ENCODE measurements at regions not wholly inside any gene's neighbourhood (a gene's known extent, or its start where the extent isn't known, plus 50 kb on each side); places are given as distances from the start of the nearest gene placed in this dataset.

DNA sequence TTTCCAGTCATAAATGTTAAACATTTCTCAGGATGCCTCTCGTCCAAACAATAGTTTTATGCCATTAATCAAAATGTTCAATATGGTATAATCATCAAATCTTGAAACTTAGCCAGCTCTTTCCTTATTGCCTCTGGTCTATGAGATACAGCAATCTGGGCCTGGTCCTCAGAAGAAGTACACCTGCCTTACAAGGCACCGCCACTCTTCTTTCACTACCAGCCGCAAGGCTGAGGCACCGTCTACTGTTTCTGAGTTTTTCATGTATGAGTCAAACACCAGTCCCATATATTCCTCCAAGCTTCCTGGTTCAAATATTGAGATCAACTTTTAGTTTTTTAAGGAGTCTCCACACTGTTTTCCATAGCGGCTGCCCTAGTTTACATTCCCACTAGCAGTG, 600.6 kb upstream of the FAT3 start:
- Histone ChIP-seq H3K4me1 (ENCODE audit: control insufficient read depth, insufficient read depth, low read length, unreplicated experiment) (no peaks in the 10 kb centered on the region), H3K27me3 (ENCODE audit: insufficient read depth, low read length) (no peaks in the 10 kb centered on the region), H3K79me2 (ENCODE audit: control insufficient read depth, insufficient read depth, low read length, unreplicated experiment) (no peaks in the 10 kb centered on the region), H3K27ac (ENCODE audit: low read depth, low read length) (no peak overlapping the region), H2AFZ (ENCODE audit: low read length, unreplicated experiment) (no peak overlapping the region), H3K36me3 (ENCODE audit: insufficient read depth, low read length) (no peaks in the 10 kb centered on the region), H3K4me3 (ENCODE audit: low read depth, low read length) (no peak overlapping the region)

DNA sequence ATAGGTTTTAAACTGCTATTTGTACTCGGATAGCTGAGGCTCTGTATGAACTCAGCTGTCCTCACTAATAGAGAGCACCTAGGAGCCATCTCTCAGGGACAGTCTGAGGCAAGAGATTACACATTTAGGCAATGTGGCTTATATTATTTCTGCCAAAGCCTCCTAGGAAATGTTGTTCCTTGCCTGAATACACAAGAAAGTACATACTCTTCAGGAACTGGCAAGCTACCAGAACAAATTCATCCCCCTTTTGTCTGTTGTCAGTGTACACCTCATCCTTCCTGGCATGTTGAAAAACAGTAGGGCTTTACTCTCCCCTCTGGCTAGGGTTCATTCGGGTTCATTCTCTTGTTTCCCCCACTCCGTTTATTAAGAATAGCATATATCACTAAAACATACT, 615.9 kb upstream of the FAT3 start:
- H3K36me3 ChIP-seq (ENCODE audit: insufficient read depth, low read length) = no peaks in the 10 kb centered on the region
- no peaks in the 10 kb centered on the region for H3K79me2 ChIP-seq (ENCODE audit: control insufficient read depth, insufficient read depth, low read length, unreplicated experiment)
- H3K27me3 ChIP-seq (ENCODE audit: insufficient read depth, low read length) = no peaks in the 10 kb centered on the region
- H3K4me3 ChIP-seq (ENCODE audit: low read depth, low read length) = no peak overlapping the region
- no peaks in the 10 kb centered on the region for H3K4me1 ChIP-seq (ENCODE audit: control insufficient read depth, insufficient read depth, low read length, unreplicated experiment)
- H2AFZ ChIP-seq (ENCODE audit: low read length, unreplicated experiment) = no peak overlapping the region
- H3K27ac ChIP-seq (ENCODE audit: low read depth, low read length) = no peak overlapping the region

- Histone ChIP-seq H3K27me3 (ENCODE audit: insufficient read depth, low read length) (no peaks in the 10 kb centered on the region), H3K36me3 (ENCODE audit: insufficient read depth, low read length) (no peaks in the 10 kb centered on the region), H3K4me3 (ENCODE audit: low read depth, low read length) (no peak overlapping the region), H2AFZ (ENCODE audit: low read length, unreplicated experiment) (no peak overlapping the region), H3K79me2 (ENCODE audit: control insufficient read depth, insufficient read depth, low read length, unreplicated experiment) (no peaks in the 10 kb centered on the region), H3K27ac (ENCODE audit: low read depth, low read length) (no peak overlapping the region), H3K4me1 (ENCODE audit: control insufficient read depth, insufficient read depth, low read length, unreplicated experiment) (no peaks in the 10 kb centered on the region)
These were observed 628.5 kb upstream of the FAT3 start for GRCh38 chr11:91596111-91596510.

DNA sequence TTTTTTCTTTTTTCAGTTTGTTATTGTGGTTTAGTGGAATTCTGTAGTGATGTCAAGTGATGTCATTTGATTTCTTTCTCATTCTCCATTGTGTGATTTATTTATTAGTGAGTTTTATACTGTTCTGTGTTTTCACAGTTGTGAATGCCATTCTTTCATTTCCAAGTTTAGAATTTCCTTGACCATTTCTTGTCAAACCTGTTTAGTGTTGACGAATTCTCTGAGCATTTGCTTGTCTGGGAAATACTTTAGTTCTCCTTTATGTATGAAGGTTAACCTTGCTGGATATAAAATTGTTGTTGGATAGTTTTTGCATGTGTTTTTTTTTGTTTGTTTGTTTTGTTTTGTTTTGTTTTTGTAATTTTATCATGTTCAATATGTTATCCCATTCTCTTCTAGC, 633.6 kb upstream of the FAT3 start:
- H2AFZ ChIP-seq (ENCODE audit: low read length, unreplicated experiment) = no peak overlapping the region
- H3K27me3 ChIP-seq (ENCODE audit: insufficient read depth, low read length) = no peaks in the 10 kb centered on the region
- H3K27ac ChIP-seq (ENCODE audit: low read depth, low read length) = no peak overlapping the region
- H3K4me3 ChIP-seq (ENCODE audit: low read depth, low read length) = no peak overlapping the region
- no peaks in the 10 kb centered on the region for H3K4me1 ChIP-seq (ENCODE audit: control insufficient read depth, insufficient read depth, low read length, unreplicated experiment)
- H3K36me3 ChIP-seq (ENCODE audit: insufficient read depth, low read length) = no peaks in the 10 kb centered on the region
- no peaks in the 10 kb centered on the region for H3K79me2 ChIP-seq (ENCODE audit: control insufficient read depth, insufficient read depth, low read length, unreplicated experiment)

GRCh38 chr11:91587131-91587530, 637.5 kb upstream of the FAT3 start:
- no peaks in the 10 kb centered on the region for H3K27me3 ChIP-seq (ENCODE audit: insufficient read depth, low read length)
- H3K79me2 ChIP-seq (ENCODE audit: control insufficient read depth, insufficient read depth, low read length, unreplicated experiment) = no peaks in the 10 kb centered on the region
- no peaks in the 10 kb centered on the region for H3K36me3 ChIP-seq (ENCODE audit: insufficient read depth, low read length)
- H3K4me1 ChIP-seq (ENCODE audit: control insufficient read depth, insufficient read depth, low read length, unreplicated experiment) = no peaks in the 10 kb centered on the region
- H3K4me3 ChIP-seq (ENCODE audit: low read depth, low read length) = no peak overlapping the region
- no peak overlapping the region for H2AFZ ChIP-seq (ENCODE audit: low read length, unreplicated experiment)
- no peak overlapping the region for H3K27ac ChIP-seq (ENCODE audit: low read depth, low read length)

GRCh38 chr11:91585035-91585801, 639.4 kb upstream of the FAT3 start:
- Histone ChIP-seq H2AFZ (ENCODE audit: low read length, unreplicated experiment) (no peak overlapping the region), H3K27ac (ENCODE audit: low read depth, low read length) (no peak overlapping the region), H3K4me3 (ENCODE audit: low read depth, low read length) (no peak overlapping the region), H3K4me1 (ENCODE audit: control insufficient read depth, insufficient read depth, low read length, unreplicated experiment) (no peaks in the 10 kb centered on the region), H3K36me3 (ENCODE audit: insufficient read depth, low read length) (no peaks in the 10 kb centered on the region), H3K27me3 (ENCODE audit: insufficient read depth, low read length) (no peaks in the 10 kb centered on the region), H3K79me2 (ENCODE audit: control insufficient read depth, insufficient read depth, low read length, unreplicated experiment) (no peaks in the 10 kb centered on the region)

GRCh38 chr11:91563176-91563575, 661.4 kb upstream of the FAT3 start:
- no peaks in the 10 kb centered on the region for H3K36me3 ChIP-seq (ENCODE audit: insufficient read depth, low read length)
- no peak overlapping the region for H2AFZ ChIP-seq (ENCODE audit: low read length, unreplicated experiment)
- H3K79me2 ChIP-seq (ENCODE audit: control insufficient read depth, insufficient read depth, low read length, unreplicated experiment) = no peaks in the 10 kb centered on the region
- H3K27ac ChIP-seq (ENCODE audit: low read depth, low read length) = no peak overlapping the region
- H3K4me1 ChIP-seq (ENCODE audit: control insufficient read depth, insufficient read depth, low read length, unreplicated experiment) = no peaks in the 10 kb centered on the region
- no peak overlapping the region for H3K4me3 ChIP-seq (ENCODE audit: low read depth, low read length)
- no peaks in the 10 kb centered on the region for H3K27me3 ChIP-seq (ENCODE audit: insufficient read depth, low read length)

- Histone ChIP-seq H2AFZ (ENCODE audit: low read length, unreplicated experiment) (no peak overlapping the region), H3K27me3 (ENCODE audit: insufficient read depth, low read length) (no peaks in the 10 kb centered on the region), H3K79me2 (ENCODE audit: control insufficient read depth, insufficient read depth, low read length, unreplicated experiment) (no peaks in the 10 kb centered on the region), H3K4me1 (ENCODE audit: control insufficient read depth, insufficient read depth, low read length, unreplicated experiment) (no peaks in the 10 kb centered on the region), H3K27ac (ENCODE audit: low read depth, low read length) (no peak overlapping the region), H3K4me3 (ENCODE audit: low read depth, low read length) (no peak overlapping the region), H3K36me3 (ENCODE audit: insufficient read depth, low read length) (no peaks in the 10 kb centered on the region)
These were observed 664.2 kb upstream of the FAT3 start for GRCh38 chr11:91560434-91560833.

DNA sequence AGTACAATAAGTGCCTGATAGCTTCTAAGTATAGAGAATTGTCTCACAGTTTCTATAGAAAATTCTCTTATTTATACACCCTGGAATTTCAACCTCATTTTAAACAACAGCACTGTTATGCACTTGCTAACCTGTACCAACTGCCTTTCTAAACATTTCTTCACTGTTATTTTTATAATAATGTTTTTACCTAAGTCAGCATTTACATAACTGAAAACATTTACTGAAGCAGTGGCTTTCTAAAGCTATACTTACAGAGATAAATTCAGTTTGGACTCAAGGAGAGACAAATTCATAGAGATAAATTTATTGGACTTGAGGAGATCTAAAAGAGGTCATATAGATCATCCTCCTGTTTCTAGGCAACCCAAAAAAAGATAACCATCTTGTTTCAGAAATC, 686.6 kb upstream of the FAT3 start:
- no peaks in the 10 kb centered on the region for H3K79me2 ChIP-seq (ENCODE audit: control insufficient read depth, insufficient read depth, low read length, unreplicated experiment)
- no peaks in the 10 kb centered on the region for H3K27me3 ChIP-seq (ENCODE audit: insufficient read depth, low read length)
- H3K36me3 ChIP-seq (ENCODE audit: insufficient read depth, low read length) = no peaks in the 10 kb centered on the region
- no peak overlapping the region for H3K27ac ChIP-seq (ENCODE audit: low read depth, low read length)
- H2AFZ ChIP-seq (ENCODE audit: low read length, unreplicated experiment) = no peak overlapping the region
- no peaks in the 10 kb centered on the region for H3K4me1 ChIP-seq (ENCODE audit: control insufficient read depth, insufficient read depth, low read length, unreplicated experiment)
- H3K4me3 ChIP-seq (ENCODE audit: low read depth, low read length) = no peak overlapping the region

DNA sequence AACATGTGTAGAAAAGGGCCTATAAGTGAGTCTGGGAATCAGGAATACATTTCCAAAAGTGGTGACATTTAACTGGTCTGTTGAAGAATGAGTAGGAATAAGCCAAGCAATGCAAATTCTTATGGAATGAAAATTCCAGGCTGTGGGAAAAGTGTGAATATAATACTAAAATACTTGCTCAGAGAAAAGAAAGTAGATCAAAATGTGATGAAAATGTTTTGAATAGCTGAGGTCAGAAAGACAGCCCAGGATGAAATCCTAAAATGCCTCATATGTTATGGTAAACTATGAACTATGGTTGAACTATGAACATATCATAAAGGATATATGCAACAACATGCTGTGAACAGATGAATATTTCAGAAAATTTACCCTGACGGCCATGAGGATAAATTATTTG, 688.3 kb upstream of the FAT3 start:
- Histone ChIP-seq H2AFZ (ENCODE audit: low read length, unreplicated experiment) (no peak overlapping the region), H3K4me1 (ENCODE audit: control insufficient read depth, insufficient read depth, low read length, unreplicated experiment) (no peaks in the 10 kb centered on the region), H3K79me2 (ENCODE audit: control insufficient read depth, insufficient read depth, low read length, unreplicated experiment) (no peaks in the 10 kb centered on the region), H3K36me3 (ENCODE audit: insufficient read depth, low read length) (no peaks in the 10 kb centered on the region), H3K27ac (ENCODE audit: low read depth, low read length) (no peak overlapping the region), H3K27me3 (ENCODE audit: insufficient read depth, low read length) (no peaks in the 10 kb centered on the region), H3K4me3 (ENCODE audit: low read depth, low read length) (no peak overlapping the region)

DNA sequence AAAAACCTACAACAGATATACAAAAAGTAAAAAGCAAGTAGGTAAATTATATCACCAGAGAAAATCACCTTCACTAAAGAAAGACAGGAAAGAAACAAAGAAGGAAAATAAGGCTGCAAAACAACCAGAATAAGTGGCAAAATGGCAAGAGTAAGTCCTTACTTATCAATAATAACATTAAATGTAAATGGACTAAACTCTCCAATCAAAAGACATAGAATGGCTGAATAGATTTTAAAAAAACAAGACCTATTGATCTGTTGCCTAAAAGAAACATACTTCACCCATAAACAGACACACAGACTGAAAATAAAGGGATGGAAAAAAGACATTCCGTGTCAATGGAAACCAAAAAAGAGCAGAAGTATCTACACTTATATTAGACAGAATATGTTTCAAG, 695.7 kb upstream of the FAT3 start:
- no peak overlapping the region for H3K4me3 ChIP-seq (ENCODE audit: low read depth, low read length)
- no peaks in the 10 kb centered on the region for H3K79me2 ChIP-seq (ENCODE audit: control insufficient read depth, insufficient read depth, low read length, unreplicated experiment)
- H3K27me3 ChIP-seq (ENCODE audit: insufficient read depth, low read length) = no peaks in the 10 kb centered on the region
- no peaks in the 10 kb centered on the region for H3K36me3 ChIP-seq (ENCODE audit: insufficient read depth, low read length)
- no peak overlapping the region for H3K27ac ChIP-seq (ENCODE audit: low read depth, low read length)
- no peak overlapping the region for H2AFZ ChIP-seq (ENCODE audit: low read length, unreplicated experiment)
- no peaks in the 10 kb centered on the region for H3K4me1 ChIP-seq (ENCODE audit: control insufficient read depth, insufficient read depth, low read length, unreplicated experiment)

All from ACC112 (cell line).